Hepatocyte (in vitro differentiated cells): ENCODE measurements at regions not wholly inside any gene's neighbourhood (a gene's known extent, or its start where the extent isn't known, plus 50 kb on each side); places are given as distances from the start of the nearest gene placed in this dataset.

Source experiments
- DNase-seq: peaks from one replicate; pipeline ENCODE4 v3.0.0-alpha.2; 2016; ENCODE audit warnings: low spot score
- H2AFZ ChIP-seq: fragments of 200-600 bp; sonication (generic); 2 replicates; pipeline ENCODE4 v1.6.0; 2016; ENCODE audit warnings: antibody characterized with exemption, mild to moderate bottlenecking
- H3K27ac ChIP-seq: fragments of 200-600 bp; sonication (generic); 2 replicates; pipeline ENCODE4 v1.5.1; 2016; ENCODE audit warnings: mild to moderate bottlenecking
- H3K27me3 ChIP-seq: fragments of 200-600 bp; sonication (generic); 2 replicates; pipeline ENCODE4 v1.6.1; 2016
- H3K36me3 ChIP-seq: fragments of 200-600 bp; sonication (generic); replicated peaks from 2 replicates; pipeline ENCODE4 v1.5.1; 2016; ENCODE audit warnings: low read depth; ENCODE audit not compliant: insufficient read depth
- H3K4me1 ChIP-seq: fragments of 200-600 bp; sonication (generic); 2 replicates; pipeline ENCODE4 v1.5.1; 2016; ENCODE audit warnings: mild to moderate bottlenecking, moderate library complexity; ENCODE audit not compliant: insufficient read depth
- H3K4me2 ChIP-seq: fragments of 200-600 bp; sonication (generic); 2 replicates; pipeline ENCODE4 v1.6.0; 2016
- H3K4me3 ChIP-seq: fragments of 200-600 bp; sonication (generic); 2 replicates; pipeline ENCODE4 v1.5.1; 2016; ENCODE audit warnings: mild to moderate bottlenecking
- H3K79me2 ChIP-seq: fragments of 200-600 bp; sonication (generic); 2 replicates; pipeline ENCODE4 v1.6.0; 2017; ENCODE audit warnings: mild to moderate bottlenecking
- H3K9me2 ChIP-seq: fragments of 200-600 bp; sonication (generic); replicated peaks from 2 replicates; pipeline ENCODE4 v1.6.0; 2017; ENCODE audit warnings: mild to moderate bottlenecking; ENCODE audit not compliant: insufficient read depth
- H3K9me3 ChIP-seq: fragments of 200-600 bp; sonication (generic); 2 replicates; pipeline ENCODE4 v1.5.1; 2016; ENCODE audit warnings: low read depth, mild to moderate bottlenecking
- H4K20me1 ChIP-seq: fragments of 200-600 bp; sonication (generic); 2 replicates; pipeline ENCODE4 v1.6.0; 2016; ENCODE audit warnings: mild to moderate bottlenecking; ENCODE audit not compliant: insufficient read depth, poor library complexity, severe bottlenecking
- EZH2 ChIP-seq: fragments of 200-600 bp; sonication (generic); IDR thresholded peaks from 2 replicates; pipeline ENCODE4 v1.6.1; 2016; ENCODE audit warnings: antibody characterized with exemption, mild to moderate bottlenecking, borderline replicate concordance
- EZH2phosphoT487 ChIP-seq: fragments of 200-600 bp; sonication (generic); IDR thresholded peaks from one replicate; pipeline ENCODE4 v1.6.1; 2018; ENCODE audit warnings: antibody characterized with exemption, mild to moderate bottlenecking, low read depth, moderate library complexity; ENCODE audit not compliant: unreplicated experiment, severe bottlenecking
- WGBS: methylation state at CpG from one replicate; pipeline ENCODE4 v1.1.6; 2016; ENCODE audit warnings: low lambda C conversion rate; ENCODE audit errors: missing lambda C conversion rate; 5-methylcytosine and 5-hydroxymethylcytosine counted together
- TF ChIP-seq, protein P1 (sequence below): fragments of 200-600 bp; sonication (generic); IDR thresholded peaks from 2 replicates; pipeline ENCODE4 v1.5.1; 2016; ENCODE audit warnings: antibody characterized with exemption, mild to moderate bottlenecking; ENCODE audit not compliant: poor library complexity

DNA sequence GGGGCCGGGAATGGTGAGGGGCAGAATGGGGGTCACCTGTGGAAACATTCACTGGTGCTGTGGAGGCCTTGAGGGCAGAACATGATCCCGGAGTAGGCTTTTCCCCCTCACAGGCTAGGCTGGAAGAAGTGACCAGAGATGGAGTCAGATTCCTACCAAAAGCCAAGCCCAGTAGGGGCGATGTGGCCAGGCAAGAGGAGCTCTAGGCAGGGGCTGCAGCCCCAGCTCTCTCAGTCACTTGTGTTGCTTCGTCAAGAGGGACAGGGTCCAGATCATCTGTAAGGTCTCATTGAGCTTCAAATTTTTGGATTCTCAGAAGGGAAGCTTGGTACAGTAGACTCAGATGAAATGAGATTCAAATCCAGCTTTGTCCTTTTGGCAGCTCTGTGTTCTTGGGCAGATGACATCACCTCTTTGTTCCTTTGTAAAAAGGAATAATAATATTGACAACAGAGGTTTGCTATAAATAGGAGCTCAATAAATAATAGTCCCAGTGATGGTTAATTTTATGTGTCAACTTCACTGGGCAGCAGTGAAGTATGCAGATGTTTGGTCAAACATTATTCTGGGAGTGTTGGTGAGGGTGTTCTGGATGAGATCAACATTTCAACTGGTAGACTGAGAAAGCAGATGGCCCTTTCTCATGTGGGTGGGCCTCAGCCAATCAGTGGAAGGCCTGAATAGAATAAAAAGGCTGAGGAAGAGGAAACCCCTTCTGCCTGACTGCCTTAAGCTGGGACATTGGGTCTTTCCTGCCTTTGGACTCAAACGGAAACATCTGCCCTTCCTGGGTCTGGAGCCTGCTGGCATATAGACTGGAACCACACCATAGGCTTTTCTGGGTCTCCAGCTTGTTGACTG, 324.7 kb upstream of the USP24 start:
- Histone ChIP-seq H3K9me2 (no peaks in the 10 kb centered on the region), H3K4me3 (no peak overlapping the region), H3K4me2 (no peak overlapping the region), H4K20me1 (no peaks in the 10 kb centered on the region), H3K79me2 (no peaks in the 10 kb centered on the region), H3K27ac (no peak overlapping the region), H3K9me3 (no peaks in the 10 kb centered on the region), H3K36me3 (no peaks in the 10 kb centered on the region), H2AFZ (no peak overlapping the region), H3K27me3 (no peaks in the 10 kb centered on the region), H3K4me1 (peaks cover 12% of the 10 kb centered on the region)
- DNase-seq, result no peak
- 82% methylated on average over 5 of the region's 5 CpGs for WGBS
- no peak for TF ChIP-seq EZH2
- TF ChIP-seq, protein P1, sequence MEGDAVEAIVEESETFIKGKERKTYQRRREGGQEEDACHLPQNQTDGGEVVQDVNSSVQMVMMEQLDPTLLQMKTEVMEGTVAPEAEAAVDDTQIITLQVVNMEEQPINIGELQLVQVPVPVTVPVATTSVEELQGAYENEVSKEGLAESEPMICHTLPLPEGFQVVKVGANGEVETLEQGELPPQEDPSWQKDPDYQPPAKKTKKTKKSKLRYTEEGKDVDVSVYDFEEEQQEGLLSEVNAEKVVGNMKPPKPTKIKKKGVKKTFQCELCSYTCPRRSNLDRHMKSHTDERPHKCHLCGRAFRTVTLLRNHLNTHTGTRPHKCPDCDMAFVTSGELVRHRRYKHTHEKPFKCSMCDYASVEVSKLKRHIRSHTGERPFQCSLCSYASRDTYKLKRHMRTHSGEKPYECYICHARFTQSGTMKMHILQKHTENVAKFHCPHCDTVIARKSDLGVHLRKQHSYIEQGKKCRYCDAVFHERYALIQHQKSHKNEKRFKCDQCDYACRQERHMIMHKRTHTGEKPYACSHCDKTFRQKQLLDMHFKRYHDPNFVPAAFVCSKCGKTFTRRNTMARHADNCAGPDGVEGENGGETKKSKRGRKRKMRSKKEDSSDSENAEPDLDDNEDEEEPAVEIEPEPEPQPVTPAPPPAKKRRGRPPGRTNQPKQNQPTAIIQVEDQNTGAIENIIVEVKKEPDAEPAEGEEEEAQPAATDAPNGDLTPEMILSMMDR, result no peak
- TF ChIP-seq EZH2phosphoT487, result no peak

DNA sequence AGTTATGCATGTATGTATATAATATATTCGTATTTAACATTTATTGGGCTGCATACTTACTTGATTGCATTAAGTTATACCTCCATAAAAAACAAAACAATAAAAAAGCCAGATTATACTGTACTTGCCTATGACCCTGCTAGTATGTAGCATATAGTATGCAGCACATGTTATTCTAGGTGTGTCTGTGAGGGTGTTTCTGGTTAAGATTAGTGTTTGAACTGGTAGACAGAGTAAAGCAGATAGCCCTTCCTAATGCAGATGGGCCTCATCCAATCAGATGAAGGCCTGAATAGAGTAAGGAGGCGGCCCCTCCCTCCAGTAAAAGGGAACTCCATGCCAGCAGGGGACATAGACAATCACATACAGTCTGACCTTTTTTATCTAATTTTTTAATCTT, 323.3 kb upstream of the USP24 start:
- no peaks in the 10 kb centered on the region for H3K27me3 ChIP-seq
- no peaks in the 10 kb centered on the region for H3K9me2 ChIP-seq
- DNase-seq, result no peak
- no peaks in the 10 kb centered on the region for H4K20me1 ChIP-seq
- peaks cover 23% of the 10 kb centered on the region for H3K4me1 ChIP-seq
- TF ChIP-seq EZH2, result no peak
- TF ChIP-seq, protein P1, result no peak
- H3K27ac ChIP-seq, result no peak overlapping the region
- no peak overlapping the region for H3K4me3 ChIP-seq
- H3K9me3 ChIP-seq, result no peaks in the 10 kb centered on the region
- WGBS, result 90% methylated on average over 2 of the region's 2 CpGs
- no peaks in the 10 kb centered on the region for H3K79me2 ChIP-seq
- H2AFZ ChIP-seq, result no peak overlapping the region
- H3K36me3 ChIP-seq, result no peaks in the 10 kb centered on the region
- H3K4me2 ChIP-seq, result no peak overlapping the region

DNA sequence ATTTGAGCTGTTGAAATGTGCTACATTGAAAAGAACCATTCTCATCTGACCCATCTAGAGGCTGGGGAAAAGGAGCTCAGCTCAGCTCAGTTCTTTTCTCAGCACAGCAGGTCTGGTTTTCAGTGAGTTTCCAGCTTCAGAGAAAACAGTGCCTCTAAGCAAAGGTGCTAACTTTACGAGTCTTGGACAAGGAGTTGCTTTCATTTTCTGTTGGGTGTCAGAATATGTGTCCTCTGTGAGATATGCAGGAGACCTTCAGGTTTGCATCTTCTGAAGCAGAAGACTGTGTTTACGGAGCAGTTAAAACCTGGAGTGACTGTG, 321.3 kb upstream of the USP24 start:
- 67% methylated on average over 2 of the region's 2 CpGs for WGBS
- no peak for DNase-seq
- H3K4me1 ChIP-seq, result peaks cover 14% of the 10 kb centered on the region
- H3K4me3 ChIP-seq, result no peak overlapping the region
- H3K9me2 ChIP-seq, result no peaks in the 10 kb centered on the region
- H3K36me3 ChIP-seq, result no peaks in the 10 kb centered on the region
- no peaks in the 10 kb centered on the region for H4K20me1 ChIP-seq
- H3K79me2 ChIP-seq, result no peaks in the 10 kb centered on the region
- H3K27ac ChIP-seq, result no peak overlapping the region
- H3K9me3 ChIP-seq, result no peaks in the 10 kb centered on the region
- peak overlapping the region; percentile 6 for H2AFZ ChIP-seq
- TF ChIP-seq EZH2phosphoT487 (no peak), EZH2 (no peak)
- TF ChIP-seq, protein P1, result no peak
- H3K4me2 ChIP-seq, result peak overlapping the region; percentile 33
- H3K27me3 ChIP-seq, result no peaks in the 10 kb centered on the region
